Tibial artery (tissue), 4 donors: ENCODE measurements at regions not wholly inside any gene's neighbourhood (a gene's known extent, or its start where the extent isn't known, plus 50 kb on each side); places are given as distances from the start of the nearest gene placed in this dataset.

Experiments
- DNase-seq, 2 donors: peaks; one replicate each; pipeline ENCODE4 v3.0.0-alpha.2; 2019
- H3K27ac ChIP-seq, 2 donors: fragments of 200-600 bp; sonication (generic) in 1 of 2; 1 replicate in 1 of 2; 2 replicates in 1 of 2; pipeline ENCODE4 v1.5.1; 2018 to 2019; ENCODE audit warnings: mild to moderate bottlenecking in 1 of 2
- H3K27me3 ChIP-seq, 2 donors: fragments of 200-600 bp; sonication (generic) in 1 of 2; one replicate each; pipeline versions ENCODE4 v1.5.1 to v1.6.0; 2016 to 2019
- H3K36me3 ChIP-seq, 3 donors: fragments of 200-600 bp; sonication (generic) in 2 of 3; one replicate each; pipeline ENCODE4 v1.5.1; 2016 to 2019; ENCODE audit warnings: mild to moderate bottlenecking in 2 of 3
- H3K4me1 ChIP-seq, 4 donors: fragments of 200-600 bp; sonication (generic) in 2 of 4; 1 replicate in 3 of 4; 2 replicates in 1 of 4; pipeline ENCODE4 v1.5.1; 2016 to 2019
- H3K4me3 ChIP-seq, 2 donors: fragments of 200-600 bp; sonication (generic) in 1 of 2; 1 replicate in 1 of 2; 2 replicates in 1 of 2; pipeline ENCODE4 v1.5.1; 2018 to 2019; ENCODE audit warnings: mild to moderate bottlenecking in 2 of 2
- H3K9me3 ChIP-seq, 3 donors: fragments of 200-600 bp; sonication (generic) in 1 of 3; one replicate each; pipeline ENCODE4 v1.5.1; 2016 to 2019
- CTCF ChIP-seq, 2 experiments: fragments of 200-600 bp in 1 of 2; fragments of 450-650 bp in 1 of 2; IDR thresholded peaks; one replicate each; pipeline ENCODE4 v1.5.1; 2017 to 2019; ENCODE audit warnings: antibody characterized with exemption in 2 of 2, mild to moderate bottlenecking in 1 of 2, moderate library complexity in 1 of 2
- intact Hi-C: fragments of 100-400 bp; cut with DNase I; formaldehyde crosslinking; loops from one replicate; pipeline ENCODE4 v1.15.0; 2023; ENCODE audit warnings: low total_unique reads

GRCh38 chr16:26365161-26365940 is 673.6 kb downstream of the HS3ST4 start:
- no peak overlapping the region for H3K4me3 ChIP-seq
- H3K27ac ChIP-seq = no peak overlapping the region
- H3K36me3 ChIP-seq = no peaks in the 10 kb centered on the region
- no peaks in the 10 kb centered on the region for H3K4me1 ChIP-seq
- no peak for DNase-seq
- no peak for TF ChIP-seq CTCF (IDR thresholded peaks at IDR 0.05)
- H3K27me3 ChIP-seq = peaks cover 0 to 2% of the 10 kb centered on the region in 2 donors
- intact Hi-C loops = no loop called here
- H3K9me3 ChIP-seq = no peaks in the 10 kb centered on the region

- intact Hi-C loops = no loop called here
- no peaks in the 10 kb centered on the region for H3K9me3 ChIP-seq
- DNase-seq = no peak
- no peaks in the 10 kb centered on the region for H3K4me1 ChIP-seq
- H3K36me3 ChIP-seq = no peaks in the 10 kb centered on the region
- no peaks in the 10 kb centered on the region for H3K27me3 ChIP-seq
- H3K27ac ChIP-seq = no peak overlapping the region
- TF ChIP-seq CTCF (IDR thresholded peaks at IDR 0.05) = no peak
- no peak overlapping the region for H3K4me3 ChIP-seq
These were observed 679.6 kb downstream of the HS3ST4 start for GRCh38 chr16:26371349-26371869.

GRCh38 chr16:26374279-26374925 is 682.6 kb downstream of the HS3ST4 start:
- Histone ChIP-seq H3K4me1 (no peaks in the 10 kb centered on the region), H3K36me3 (no peaks in the 10 kb centered on the region), H3K9me3 (no peaks in the 10 kb centered on the region), H3K4me3 (no peak overlapping the region), H3K27me3 (no peaks in the 10 kb centered on the region), H3K27ac (no peak overlapping the region)
- no peak for TF ChIP-seq CTCF (IDR thresholded peaks at IDR 0.05)
- intact Hi-C loops = no loop called here
- DNase-seq = no peak

- Histone ChIP-seq H3K9me3 (no peaks in the 10 kb centered on the region), H3K36me3 (no peaks in the 10 kb centered on the region), H3K27ac (no peak overlapping the region), H3K4me1 (no peaks in the 10 kb centered on the region), H3K27me3 (no peaks in the 10 kb centered on the region), H3K4me3 (no peak overlapping the region)
- no peak for TF ChIP-seq CTCF (IDR thresholded peaks at IDR 0.05)
- no peak for DNase-seq
- intact Hi-C loops = no loop called here
These were observed 684.1 kb upstream of the C16orf82 start for GRCh38 chr16:26382586-26382985.

- Histone ChIP-seq H3K4me1 (no peaks in the 10 kb centered on the region), H3K9me3 (no peaks in the 10 kb centered on the region), H3K36me3 (no peaks in the 10 kb centered on the region), H3K27ac (no peak overlapping the region), H3K27me3 (no peaks in the 10 kb centered on the region), H3K4me3 (no peak overlapping the region)
- no peak for TF ChIP-seq CTCF (IDR thresholded peaks at IDR 0.05)
- no peak for DNase-seq
- intact Hi-C loops = no loop called here
These were observed 680.6 kb upstream of the C16orf82 start for GRCh38 chr16:26386096-26386495.
